Smooth muscle cell (in vitro differentiated cells): ENCODE measurements at regions not wholly inside any gene's neighbourhood (a gene's known extent, or its start where the extent isn't known, plus 50 kb on each side); places are given as distances from the start of the nearest gene placed in this dataset.
A peak's percentile ranks its signal among the peaks of the same experiment; 100 is the strongest.

Experiments used
- DNase-seq: peaks from one replicate; lab custom pipeline; 2025; ENCODE audit not compliant: unreplicated experiment; lab: John Stamatoyannopoulos, UW
- H2AFZ ChIP-seq: fragments of 200-600 bp; sonication (generic); 2 replicates; pipeline ENCODE4 v1.6.0; 2016; ENCODE audit warnings: antibody characterized with exemption, low read depth, mild to moderate bottlenecking
- H3F3A ChIP-seq: fragments of 200-600 bp; sonication (generic); 2 replicates; pipeline ENCODE4 v1.6.0; 2017; ENCODE audit warnings: antibody characterized with exemption, low read depth
- H3K27ac ChIP-seq: fragments of 200-600 bp; sonication (generic); 2 replicates; pipeline ENCODE4 v1.5.1; 2016; ENCODE audit warnings: low read depth, mild to moderate bottlenecking
- H3K27me3 ChIP-seq: fragments of 200-600 bp; sonication (generic); 2 replicates; pipeline ENCODE4 v1.6.1; 2016; ENCODE audit warnings: low read depth, mild to moderate bottlenecking
- H3K36me3 ChIP-seq: fragments of 200-600 bp; sonication (generic); 2 replicates; pipeline ENCODE4 v1.5.1; 2016; ENCODE audit warnings: low read depth
- H3K4me1 ChIP-seq: fragments of 200-600 bp; sonication (generic); 2 replicates; pipeline ENCODE4 v1.5.1; 2016; ENCODE audit warnings: low read depth
- H3K4me2 ChIP-seq: fragments of 200-600 bp; sonication (generic); 2 replicates; pipeline ENCODE4 v1.6.0; 2016; ENCODE audit warnings: mild to moderate bottlenecking
- H3K4me3 ChIP-seq: fragments of 200-600 bp; sonication (generic); 2 replicates; pipeline ENCODE4 v1.5.1; 2016; ENCODE audit warnings: mild to moderate bottlenecking
- H3K79me2 ChIP-seq: fragments of 200-600 bp; sonication (generic); 2 replicates; pipeline ENCODE4 v1.6.0; 2016; ENCODE audit warnings: low read depth, mild to moderate bottlenecking
- H3K9ac ChIP-seq: fragments of 200-600 bp; sonication (generic); 2 replicates; pipeline ENCODE4 v1.6.0; 2016; ENCODE audit warnings: low read depth
- H3K9me3 ChIP-seq: fragments of 200-600 bp; sonication (generic); replicated peaks from 2 replicates; pipeline ENCODE4 v1.5.1; 2016; ENCODE audit warnings: low read depth
- H4K20me1 ChIP-seq: fragments of 200-600 bp; sonication (generic); 2 replicates; pipeline ENCODE4 v1.6.0; 2016; ENCODE audit warnings: low read depth
- WGBS: methylation state at CpG from one replicate; pipeline ENCODE4 v1.1.7; 2016; ENCODE audit warnings: low lambda C conversion rate; 5-methylcytosine and 5-hydroxymethylcytosine counted together
- TF ChIP-seq, protein P1 (sequence below): fragments of 200-600 bp; sonication (generic); IDR thresholded peaks from 2 replicates; pipeline ENCODE4 v1.5.1; 2017; ENCODE audit warnings: borderline replicate concordance, mild to moderate bottlenecking, antibody characterized with exemption; ENCODE audit not compliant: insufficient read depth, poor library complexity, severe bottlenecking

DNA sequence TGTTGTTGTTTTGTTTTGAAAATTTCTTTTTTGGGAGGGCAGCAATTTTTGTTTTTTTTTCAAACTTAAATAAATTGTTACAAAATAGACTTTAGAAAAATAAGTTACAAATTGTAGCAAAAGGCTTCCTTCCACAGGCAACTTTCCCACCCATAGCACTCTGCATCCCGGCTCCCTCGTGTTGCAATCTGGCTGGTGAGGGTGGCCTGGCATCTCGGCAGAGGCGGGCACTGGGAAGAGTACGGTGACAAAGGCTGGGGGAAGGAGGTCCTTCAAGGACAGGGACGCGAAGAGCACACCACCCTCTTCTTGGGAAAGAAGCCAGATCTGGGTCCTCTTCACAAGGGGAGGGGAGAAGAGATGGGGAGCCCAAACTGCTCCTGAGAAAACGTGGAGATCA lies 379.7 kb downstream of the OLFM4 start:
- no peak overlapping the region for H3K4me2 ChIP-seq
- H3F3A ChIP-seq: no peaks in the 10 kb centered on the region
- no peak overlapping the region for H3K4me3 ChIP-seq
- DNase-seq: no peak
- H3K4me1 ChIP-seq: peaks cover 17% of the 10 kb centered on the region
- TF ChIP-seq, protein P1, sequence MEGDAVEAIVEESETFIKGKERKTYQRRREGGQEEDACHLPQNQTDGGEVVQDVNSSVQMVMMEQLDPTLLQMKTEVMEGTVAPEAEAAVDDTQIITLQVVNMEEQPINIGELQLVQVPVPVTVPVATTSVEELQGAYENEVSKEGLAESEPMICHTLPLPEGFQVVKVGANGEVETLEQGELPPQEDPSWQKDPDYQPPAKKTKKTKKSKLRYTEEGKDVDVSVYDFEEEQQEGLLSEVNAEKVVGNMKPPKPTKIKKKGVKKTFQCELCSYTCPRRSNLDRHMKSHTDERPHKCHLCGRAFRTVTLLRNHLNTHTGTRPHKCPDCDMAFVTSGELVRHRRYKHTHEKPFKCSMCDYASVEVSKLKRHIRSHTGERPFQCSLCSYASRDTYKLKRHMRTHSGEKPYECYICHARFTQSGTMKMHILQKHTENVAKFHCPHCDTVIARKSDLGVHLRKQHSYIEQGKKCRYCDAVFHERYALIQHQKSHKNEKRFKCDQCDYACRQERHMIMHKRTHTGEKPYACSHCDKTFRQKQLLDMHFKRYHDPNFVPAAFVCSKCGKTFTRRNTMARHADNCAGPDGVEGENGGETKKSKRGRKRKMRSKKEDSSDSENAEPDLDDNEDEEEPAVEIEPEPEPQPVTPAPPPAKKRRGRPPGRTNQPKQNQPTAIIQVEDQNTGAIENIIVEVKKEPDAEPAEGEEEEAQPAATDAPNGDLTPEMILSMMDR: no peak
- WGBS: 93% methylated on average over 8 of the region's 8 CpGs
- H3K27me3 ChIP-seq: no peaks in the 10 kb centered on the region
- H3K9ac ChIP-seq: no peak overlapping the region
- no peaks in the 10 kb centered on the region for H3K79me2 ChIP-seq
- no peak overlapping the region for H3K27ac ChIP-seq
- no peaks in the 10 kb centered on the region for H3K9me3 ChIP-seq
- H3K36me3 ChIP-seq: no peaks in the 10 kb centered on the region
- H4K20me1 ChIP-seq: no peaks in the 10 kb centered on the region
- no peak overlapping the region for H2AFZ ChIP-seq

GRCh38 chr13:53408847-53409568 lies 380.4 kb downstream of the OLFM4 start:
- no peak overlapping the region for H3K4me3 ChIP-seq
- DNase-seq: no peak
- TF ChIP-seq, protein P1: no peak

GRCh38 chr13:53411463-53411862 lies 382.9 kb downstream of the OLFM4 start:
- no peak overlapping the region for H3K4me2 ChIP-seq
- H3F3A ChIP-seq: no peaks in the 10 kb centered on the region
- 80% methylated on average over 1 of the region's 1 CpG for WGBS
- no peak overlapping the region for H3K4me3 ChIP-seq
- H3K9ac ChIP-seq: no peak overlapping the region
- H2AFZ ChIP-seq: peak overlapping the region; percentile 26
- H3K27me3 ChIP-seq: no peaks in the 10 kb centered on the region
- H3K27ac ChIP-seq: no peak overlapping the region
- no peaks in the 10 kb centered on the region for H3K79me2 ChIP-seq
- H3K9me3 ChIP-seq: no peaks in the 10 kb centered on the region
- TF ChIP-seq, protein P1: no peak
- peaks cover 10% of the 10 kb centered on the region for H3K4me1 ChIP-seq
- no peaks in the 10 kb centered on the region for H3K36me3 ChIP-seq
- no peak for DNase-seq
- H4K20me1 ChIP-seq: no peaks in the 10 kb centered on the region

More at GRCh38 chr13:53408847-53409568, 380.4 kb downstream of the OLFM4 start:
- H3K27me3 ChIP-seq: no peaks in the 10 kb centered on the region
- H3K79me2 ChIP-seq: no peaks in the 10 kb centered on the region
- no peaks in the 10 kb centered on the region for H3K9me3 ChIP-seq
- no peak overlapping the region for H3K4me2 ChIP-seq
- peaks cover 17% of the 10 kb centered on the region for H3K4me1 ChIP-seq
- 97% methylated on average over 24 of the region's 24 CpGs for WGBS
- H3F3A ChIP-seq: no peaks in the 10 kb centered on the region
- no peaks in the 10 kb centered on the region for H3K36me3 ChIP-seq
- H4K20me1 ChIP-seq: no peaks in the 10 kb centered on the region
- no peak overlapping the region for H2AFZ ChIP-seq
- H3K9ac ChIP-seq: no peak overlapping the region
- H3K27ac ChIP-seq: no peak overlapping the region

- Histone ChIP-seq H3K9ac (no peak overlapping the region), H3K27ac (no peak overlapping the region), H3K9me3 (no peaks in the 10 kb centered on the region), H3K27me3 (no peaks in the 10 kb centered on the region), H3K79me2 (no peaks in the 10 kb centered on the region), H4K20me1 (no peaks in the 10 kb centered on the region), H3K4me3 (no peak overlapping the region), H3F3A (no peaks in the 10 kb centered on the region), H3K36me3 (no peaks in the 10 kb centered on the region), H2AFZ (no peak overlapping the region), H3K4me2 (no peak overlapping the region), H3K4me1 (peaks cover 10% of the 10 kb centered on the region)
- 90% methylated on average over 2 of the region's 2 CpGs for WGBS
- no peak for DNase-seq
- TF ChIP-seq, protein P1: no peak
Observed at GRCh38 chr13:53415135-53415534, 386.5 kb downstream of the OLFM4 start.
